ENCODE measurements at regions not wholly inside any gene's neighbourhood (a gene's known extent, or its start where the extent isn't known, plus 50 kb on each side); places are given as distances from the start of the nearest gene placed in this dataset.

GRCh38 chr10:76733441-76733936, 904.1 kb downstream of the KCNMA1 start:
- peak in 1 of 2 donors; percentile 1 for DNase-seq

DNA sequence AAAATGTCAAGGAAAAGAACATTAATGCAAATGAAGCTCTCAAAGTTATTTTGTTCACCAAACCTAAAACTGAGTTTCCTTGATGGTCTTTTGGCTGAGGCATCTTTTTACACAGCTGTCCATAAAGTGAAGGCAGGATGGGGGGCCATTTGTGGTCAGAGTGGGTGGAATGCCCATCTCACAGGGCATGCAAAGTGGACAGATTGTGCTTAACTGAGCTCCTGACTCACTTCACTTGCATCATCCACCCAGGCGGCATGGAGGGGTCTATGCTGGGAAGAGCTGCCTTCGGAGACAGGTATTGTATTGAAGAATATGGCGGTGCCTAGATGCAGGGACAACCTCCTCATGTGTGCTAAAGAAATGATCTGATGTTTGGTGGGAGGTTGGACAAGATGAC, 905.3 kb downstream of the KCNMA1 start:
- DNase-seq, result no peak

GRCh38 chr10:76729841-76730487, 907.6 kb downstream of the KCNMA1 start:
- no peak for DNase-seq

DNA sequence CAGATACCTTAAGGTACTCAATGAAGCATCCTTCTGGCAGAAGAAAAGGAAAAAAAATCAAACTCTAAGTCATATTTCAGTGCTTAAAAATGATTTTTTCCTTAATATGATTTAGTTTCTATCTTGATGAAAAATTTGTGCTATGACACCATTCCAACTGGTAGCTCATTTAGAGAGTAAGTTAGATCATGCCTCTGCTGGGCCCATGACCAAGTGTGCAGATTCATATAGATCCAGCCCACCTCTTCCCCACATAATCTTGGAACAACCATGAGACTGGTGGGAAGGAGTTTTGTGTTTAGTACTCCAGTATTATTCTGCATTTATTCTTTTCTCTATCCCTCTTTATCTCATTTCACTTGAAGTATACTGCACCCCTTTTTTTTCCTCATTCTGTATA, 908.3 kb downstream of the KCNMA1 start:
- no peak for DNase-seq

DNA sequence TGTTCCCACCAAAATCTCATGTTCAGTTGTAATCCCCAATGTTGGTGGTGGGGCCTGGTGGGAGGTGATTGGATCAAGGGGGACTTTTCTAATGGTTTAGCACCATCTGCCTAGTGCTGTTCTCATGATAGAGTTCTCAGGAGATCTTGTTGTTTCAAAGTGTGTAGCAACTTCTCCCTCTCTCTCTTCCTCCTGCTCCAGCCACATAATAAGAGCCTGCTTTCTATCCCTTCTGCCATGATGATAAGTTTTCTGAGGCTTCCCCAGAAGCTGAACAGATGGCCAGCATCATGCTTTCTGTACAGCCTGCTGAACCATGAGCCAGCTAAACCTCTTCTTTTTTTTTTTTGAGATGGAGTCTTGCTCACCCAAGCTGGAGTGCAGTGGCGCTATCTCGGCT, 910.6 kb downstream of the KCNMA1 start:
- DNase-seq, result no peak

DNA sequence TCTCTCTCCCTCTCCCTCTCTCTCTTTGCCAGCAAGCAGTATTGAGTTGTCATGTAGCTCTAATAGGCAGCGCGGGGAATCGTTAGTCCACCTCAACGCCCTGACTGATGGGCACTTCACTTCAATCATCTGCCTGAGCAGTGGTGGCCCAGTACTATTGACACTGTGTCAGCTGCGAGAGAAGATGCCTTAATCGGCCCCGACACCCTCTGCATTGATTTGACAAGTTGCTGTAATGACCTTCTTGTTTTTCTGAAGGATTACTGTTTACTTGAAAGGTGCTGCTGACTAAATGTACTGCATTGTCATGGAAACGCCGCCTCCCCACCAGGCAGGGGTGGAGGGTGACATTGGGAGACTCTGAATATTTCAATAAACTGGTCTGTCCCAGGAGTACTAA, 913.8 kb downstream of the KCNMA1 start:
- no peak for DNase-seq

DNA sequence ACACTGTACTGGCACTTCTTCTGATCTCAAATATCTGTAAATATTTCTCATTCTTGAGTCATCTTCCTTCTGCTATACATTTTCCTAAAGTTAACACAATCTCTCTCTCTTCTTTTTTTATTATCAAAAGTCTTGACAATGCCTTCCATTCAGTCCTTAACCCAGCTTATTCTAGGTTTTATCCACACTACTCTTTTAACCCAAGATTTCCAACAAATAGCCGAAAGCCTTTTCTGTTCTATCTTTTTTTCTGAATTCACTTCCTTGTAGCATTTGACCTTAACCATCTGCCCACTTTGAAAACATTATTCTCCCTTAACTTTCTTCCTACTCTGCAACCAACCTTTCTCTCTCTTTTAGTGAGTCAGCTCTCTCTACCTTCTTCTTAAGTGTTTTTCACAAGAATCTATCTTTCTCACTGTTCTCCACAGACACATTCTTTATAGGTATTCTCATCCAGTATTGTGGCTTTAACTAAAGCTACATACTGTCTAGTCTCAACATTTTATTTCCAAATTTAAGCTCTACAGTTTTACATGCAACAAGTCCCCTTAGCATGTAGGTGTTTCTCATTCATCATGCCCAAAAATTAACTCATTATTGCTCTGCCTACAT, 915.6 kb downstream of the KCNMA1 start:
- DNase-seq, result no peak

DNA sequence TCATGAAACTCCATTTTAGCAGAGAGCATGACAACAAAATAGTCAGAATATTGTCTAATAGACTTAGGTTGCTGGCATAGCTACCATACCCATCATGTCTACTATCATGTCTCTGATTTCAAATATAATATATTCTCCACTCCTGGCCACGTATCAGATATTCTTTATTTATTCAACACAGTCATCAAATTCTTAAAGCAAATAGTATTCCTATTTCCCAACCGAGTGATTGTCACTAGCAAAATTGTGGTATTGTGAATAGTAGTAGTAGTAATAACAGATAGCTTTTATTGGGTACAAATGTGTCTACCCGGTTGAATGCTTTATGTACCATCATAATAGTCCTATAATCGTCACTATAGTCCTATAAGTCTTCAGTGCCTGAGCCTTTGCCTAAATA, 918.6 kb downstream of the KCNMA1 start:
- no peak for DNase-seq

- no peak for DNase-seq
These were observed 920.5 kb downstream of the KCNMA1 start for GRCh38 chr10:76717141-76717540.

GRCh38 chr10:76711222-76711997, 926.2 kb downstream of the KCNMA1 start:
- no peak for DNase-seq

GRCh38 chr10:76700241-76700640, 937.4 kb downstream of the KCNMA1 start:
- no peak for DNase-seq

DNA sequence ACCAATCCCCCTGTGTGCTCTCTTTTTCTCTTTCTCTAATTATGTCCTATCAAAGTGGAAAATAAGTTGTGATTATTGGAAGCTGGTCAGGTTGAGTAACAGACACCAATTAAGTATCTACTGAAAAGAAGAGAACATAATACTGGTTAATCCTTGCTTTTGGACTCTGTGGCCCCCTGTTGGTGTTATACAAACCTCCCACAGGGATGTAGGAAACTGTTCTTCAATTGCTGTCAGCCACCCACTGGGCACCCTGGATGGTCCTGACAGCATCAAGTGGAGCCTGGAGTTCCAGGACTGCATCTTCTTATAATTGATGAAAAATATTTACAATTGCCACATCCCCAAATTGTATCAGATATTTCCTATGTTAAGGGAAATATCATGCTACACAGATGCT, 939.7 kb downstream of the KCNMA1 start:
- DNase-seq, result no peak

GRCh38 chr10:76695069-76695468, 942.5 kb downstream of the KCNMA1 start:
- no peak for DNase-seq

DNA sequence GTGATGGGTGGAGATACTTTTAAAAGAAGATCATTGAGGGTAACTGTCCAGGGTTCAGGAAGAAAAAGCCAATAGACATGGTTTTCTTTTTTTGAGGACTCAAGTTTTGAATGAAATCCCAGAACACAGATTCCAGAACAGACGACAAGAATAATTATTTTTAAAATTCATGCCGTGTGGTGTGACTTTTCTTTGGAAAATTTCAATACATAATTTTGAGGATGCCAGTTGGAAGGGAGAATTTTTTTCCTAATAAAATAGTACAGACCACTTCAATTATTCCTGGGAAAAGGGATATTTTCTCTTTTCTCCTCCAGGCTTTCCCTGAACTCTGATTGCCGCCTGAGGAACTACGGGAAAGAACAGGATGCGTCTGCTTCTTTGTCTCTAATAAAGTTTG, 951.4 kb downstream of the KCNMA1 start:
- DNase-seq, result no peak

GRCh38 chr10:76684968-76685367, 952.6 kb downstream of the KCNMA1 start:
- DNase-seq, result no peak

GRCh38 chr10:76681153-76681552, 956.5 kb downstream of the KCNMA1 start:
- DNase-seq, result no peak

DNA sequence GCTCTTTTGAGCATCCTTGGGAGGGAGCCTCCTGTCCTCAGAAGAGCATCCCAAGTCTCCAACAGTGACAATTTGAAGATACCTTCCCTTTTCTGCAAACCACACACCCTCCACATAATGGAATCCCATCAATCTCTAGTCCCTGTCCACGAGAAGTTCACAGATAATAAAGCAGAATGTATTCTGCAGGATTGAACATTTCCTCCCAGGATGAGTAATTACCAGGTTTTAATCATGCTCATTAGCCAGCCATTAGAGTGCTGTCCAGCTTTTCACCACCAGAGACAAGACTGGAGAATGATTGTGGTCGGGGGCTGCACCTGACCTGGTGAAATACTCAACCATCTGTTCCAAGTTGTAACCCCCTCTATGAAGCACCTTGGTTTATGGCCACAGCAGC, 958.6 kb downstream of the KCNMA1 start:
- DNase-seq, result no peak

DNA sequence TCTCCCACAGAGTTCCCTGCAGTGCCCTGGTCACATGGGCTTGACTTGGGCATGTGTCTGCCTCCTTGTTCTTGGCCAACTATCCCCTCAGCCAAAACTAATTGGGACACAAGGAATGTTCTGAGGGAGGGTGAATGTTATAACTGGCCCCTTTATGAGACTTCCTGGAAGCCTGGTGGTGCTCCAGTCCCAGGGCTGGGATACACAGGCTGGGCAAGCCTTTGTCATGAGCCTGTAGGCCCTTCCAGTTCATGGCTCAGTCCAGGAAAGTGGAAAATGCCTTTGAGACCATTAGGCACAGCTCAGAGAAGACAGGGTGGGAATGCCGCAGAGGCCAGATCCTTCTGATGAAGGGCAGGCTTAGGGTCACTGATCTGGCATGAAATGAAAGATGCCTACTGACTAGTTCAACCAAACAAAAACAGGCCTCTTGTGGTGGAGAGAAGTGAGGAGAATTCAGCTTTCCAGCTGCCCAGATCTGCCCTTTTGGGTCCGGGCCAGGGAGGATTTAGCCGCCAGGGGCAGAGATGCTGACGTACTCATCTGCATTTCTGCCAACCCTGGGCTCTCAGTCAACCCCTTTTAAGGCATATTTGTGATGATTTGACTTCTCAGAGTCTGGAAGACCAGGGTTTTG, 961.5 kb downstream of the KCNMA1 start:
- no peak for DNase-seq

- DNase-seq, result no peak
These were observed 962.1 kb downstream of the KCNMA1 start for GRCh38 chr10:76675561-76675950.

DNA sequence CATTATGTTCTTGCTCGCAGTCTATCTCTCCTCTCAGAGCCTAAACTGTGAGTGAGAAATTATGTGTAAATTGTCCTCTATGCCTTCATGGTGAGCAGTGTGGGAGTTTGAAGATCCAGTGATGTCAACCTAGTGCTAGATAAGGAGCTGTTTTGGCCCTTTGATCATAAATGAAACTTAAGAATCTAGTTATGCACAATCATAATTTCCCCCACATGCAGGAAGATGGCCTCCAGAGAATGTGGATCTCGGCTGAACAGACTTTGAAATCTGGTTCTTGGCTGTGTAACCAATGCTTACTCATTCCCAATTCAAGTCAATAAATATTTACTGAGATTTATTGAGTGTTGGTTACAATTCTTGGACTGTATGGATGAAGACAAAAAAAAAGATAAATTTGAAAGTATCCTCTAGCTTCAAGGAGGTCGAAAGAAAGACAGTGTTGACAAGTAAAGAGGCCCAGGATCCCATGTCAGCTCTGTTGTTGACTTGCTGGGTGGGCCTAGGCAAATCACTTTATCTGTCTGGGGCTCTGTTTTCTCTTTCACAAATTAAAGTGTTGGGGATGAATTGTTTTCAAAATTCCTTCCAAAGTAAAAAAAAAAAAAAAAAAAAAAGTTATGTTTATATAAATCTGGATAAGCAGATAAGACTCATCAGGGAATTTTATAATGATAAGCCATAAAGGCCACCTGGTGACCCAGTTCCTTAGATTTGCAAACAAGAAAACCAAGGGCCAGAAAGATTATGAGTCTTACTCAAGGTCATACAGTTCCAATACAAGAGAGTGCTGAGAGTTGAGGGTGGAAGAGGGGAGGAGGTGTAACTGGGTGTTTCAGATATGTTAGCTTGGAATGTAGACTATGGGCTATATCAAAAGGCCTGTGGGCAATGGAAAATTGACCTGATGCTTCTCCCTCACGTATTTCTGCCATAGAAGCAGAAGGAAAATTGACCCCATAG, 969.9 kb downstream of the KCNMA1 start:
- no peak for DNase-seq

- no peak for DNase-seq
These were observed 970.7 kb downstream of the KCNMA1 start for GRCh38 chr10:76666891-76667290.

GRCh38 chr10:76665029-76665428, 972.6 kb downstream of the KCNMA1 start:
- DNase-seq, result no peak

Data from inflammatory macrophage (primary cell).